D721Med (cell line): ENCODE measurements at regions not wholly inside any gene's neighbourhood (a gene's known extent, or its start where the extent isn't known, plus 50 kb on each side); places are given as distances from the start of the nearest gene placed in this dataset.

Experiments used
- DNase-seq: peaks from one replicate; pipeline ENCODE4 v3.0.0; 2011; ENCODE audit warnings: low spot score; ENCODE audit not compliant: insufficient read length
- FAIRE-seq: peaks from 2 replicates; lab custom pipeline; 2011; peaks lifted over from hg19 to GRCh38; lab: Jason Lieb, UNC
- CTCF ChIP-seq: IDR thresholded peaks from 2 replicates; pipeline ENCODE4 v1.5.1; 2012; ENCODE audit warnings: mild to moderate bottlenecking, control low read depth; ENCODE audit not compliant: insufficient read depth; ENCODE audit errors: missing control alignments

GRCh38 chr13:31614704-31615103, 124.6 kb upstream of the RXFP2 start:
- FAIRE-seq: no peak
- no peak for DNase-seq
- no peak for TF ChIP-seq CTCF

- DNase-seq (no peak), FAIRE-seq (no peak)
- no peak for TF ChIP-seq CTCF
Observed at GRCh38 chr13:31625115-31625514, 114.2 kb upstream of the RXFP2 start.

GRCh38 chr13:31627097-31627845, 112.1 kb upstream of the RXFP2 start:
- DNase-seq: no peak
- no peak for TF ChIP-seq CTCF
- no peak for FAIRE-seq

- no peak for TF ChIP-seq CTCF
- no peak for FAIRE-seq
- DNase-seq: no peak
Observed at GRCh38 chr13:31629085-31629780, 110.1 kb upstream of the RXFP2 start.

GRCh38 chr13:31631071-31631470, 108.3 kb upstream of the RXFP2 start:
- FAIRE-seq: no peak
- DNase-seq: no peak
- TF ChIP-seq CTCF: no peak

- DNase-seq (no peak), FAIRE-seq (no peak)
- no peak for TF ChIP-seq CTCF
Observed at GRCh38 chr13:31631746-31632145, 107.6 kb upstream of the RXFP2 start.

- no peak for FAIRE-seq
- no peak for DNase-seq
- TF ChIP-seq CTCF: no peak
Observed at GRCh38 chr13:31638577-31638976, 100.7 kb upstream of the RXFP2 start.
